Esophagus squamous epithelium (tissue), 4 donors: ENCODE measurements at regions not wholly inside any gene's neighbourhood (a gene's known extent, or its start where the extent isn't known, plus 50 kb on each side); places are given as distances from the start of the nearest gene placed in this dataset.

ENCODE experiments used
- POLR2A ChIP-seq, 4 donors: fragments of 450-650 bp; IDR thresholded peaks; one replicate each; pipeline ENCODE4 v1.6.1; 2017; ENCODE audit warnings: antibody characterized with exemption in 4 of 4, mild to moderate bottlenecking in 4 of 4, moderate library complexity in 3 of 4
- TF ChIP-seq, protein P1 (sequence below), 6 experiments: fragments of 450-650 bp in 4 of 6; fragments of 200-600 bp in 2 of 6; sonication (generic) in 2 of 6; IDR thresholded peaks; one replicate each; pipeline ENCODE4 v1.5.1; 2016 to 2019; ENCODE audit warnings: antibody characterized with exemption in 6 of 6, mild to moderate bottlenecking in 4 of 6, moderate library complexity in 4 of 6

DNA sequence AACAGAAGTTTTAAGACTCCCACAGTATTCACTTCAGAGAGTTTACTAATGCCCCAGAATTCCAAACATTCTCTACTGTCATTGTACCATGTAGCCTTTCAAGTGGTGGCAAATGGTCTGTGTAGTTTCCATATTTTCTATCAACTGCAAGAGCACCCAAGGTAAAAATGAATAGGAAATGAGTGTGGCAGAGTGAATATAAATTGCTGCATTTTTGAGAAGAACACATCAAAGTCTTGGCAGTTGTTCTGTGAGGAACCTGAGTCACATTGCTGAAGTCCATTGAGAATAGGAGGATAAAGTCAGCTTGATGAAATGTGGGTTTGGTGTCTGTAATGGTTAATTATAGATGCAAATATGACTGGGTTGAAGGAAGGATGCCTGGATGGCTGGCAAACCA lies 193.6 kb downstream of the AASDHPPT start:
- TF ChIP-seq, protein P1, sequence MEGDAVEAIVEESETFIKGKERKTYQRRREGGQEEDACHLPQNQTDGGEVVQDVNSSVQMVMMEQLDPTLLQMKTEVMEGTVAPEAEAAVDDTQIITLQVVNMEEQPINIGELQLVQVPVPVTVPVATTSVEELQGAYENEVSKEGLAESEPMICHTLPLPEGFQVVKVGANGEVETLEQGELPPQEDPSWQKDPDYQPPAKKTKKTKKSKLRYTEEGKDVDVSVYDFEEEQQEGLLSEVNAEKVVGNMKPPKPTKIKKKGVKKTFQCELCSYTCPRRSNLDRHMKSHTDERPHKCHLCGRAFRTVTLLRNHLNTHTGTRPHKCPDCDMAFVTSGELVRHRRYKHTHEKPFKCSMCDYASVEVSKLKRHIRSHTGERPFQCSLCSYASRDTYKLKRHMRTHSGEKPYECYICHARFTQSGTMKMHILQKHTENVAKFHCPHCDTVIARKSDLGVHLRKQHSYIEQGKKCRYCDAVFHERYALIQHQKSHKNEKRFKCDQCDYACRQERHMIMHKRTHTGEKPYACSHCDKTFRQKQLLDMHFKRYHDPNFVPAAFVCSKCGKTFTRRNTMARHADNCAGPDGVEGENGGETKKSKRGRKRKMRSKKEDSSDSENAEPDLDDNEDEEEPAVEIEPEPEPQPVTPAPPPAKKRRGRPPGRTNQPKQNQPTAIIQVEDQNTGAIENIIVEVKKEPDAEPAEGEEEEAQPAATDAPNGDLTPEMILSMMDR (IDR thresholded peaks at IDR 0.05), result no peak
- no peak for TF ChIP-seq POLR2A (IDR thresholded peaks at IDR 0.05)
